Activated naive CD8-positive, alpha-beta T cell treated with anti-CD3 and anti-CD28 coated beads, Interleukin-2, amount 10 ng/mL, durations not matched to agents 7 days and 5 days (primary cell): ENCODE measurements at regions not wholly inside any gene's neighbourhood (a gene's known extent, or its start where the extent isn't known, plus 50 kb on each side); places are given as distances from the start of the nearest gene placed in this dataset.

Experiments
- ATAC-seq: fragments of 150-1000 bp; cut with Tn5 transposase; one replicate; pipeline ENCODE4 v1.10.0; 2021; ENCODE audit warnings: low read depth, moderate library complexity
- POLR2A ChIA-PET: fragments of 350-600 bp; sonication (Branson Sonifier 250); formaldehyde crosslinking; loops from one replicate; lab custom pipeline; 2021; ENCODE audit warnings: antibody characterized with exemption; lab: Charles Lee
- DNase-seq: peaks from one replicate; pipeline ENCODE4 v3.0.0; 2021
- H3K27ac Mint-ChIP-seq: one replicate; pipeline ENCODE4 v1.8.0; 2022; ENCODE audit warnings: mild to moderate bottlenecking, mixed read lengths
- H3K27me3 Mint-ChIP-seq: one replicate; pipeline ENCODE4 v1.8.0; 2022; ENCODE audit warnings: mild to moderate bottlenecking, moderate library complexity, mixed read lengths
- H3K36me3 Mint-ChIP-seq: one replicate; pipeline ENCODE4 v1.8.0; 2021; ENCODE audit warnings: mild to moderate bottlenecking, mixed read lengths
- H3K4me1 Mint-ChIP-seq: one replicate; pipeline ENCODE4 v1.8.0; 2021; ENCODE audit warnings: mixed read lengths
- H3K4me3 Mint-ChIP-seq: one replicate; pipeline ENCODE4 v1.8.0; 2022; ENCODE audit warnings: mild to moderate bottlenecking, moderate library complexity, mixed read lengths
- H3K9me3 Mint-ChIP-seq: one replicate; pipeline ENCODE4 v1.8.0; 2021; ENCODE audit warnings: mixed read lengths

GRCh38 chr1:60132108-60132507 lies 58.5 kb upstream of the C1orf87 start:
- DNase-seq (no peak), ATAC-seq (no peak)
- H3K27ac Mint-ChIP-seq, result no peak overlapping the region
- POLR2A ChIA-PET, result no interaction called here
- H3K4me3 Mint-ChIP-seq, result no peak overlapping the region
- H3K9me3 Mint-ChIP-seq, result no peaks in the 10 kb centered on the region
- H3K4me1 Mint-ChIP-seq, result peaks cover 5% of the 10 kb centered on the region
- H3K36me3 Mint-ChIP-seq, result no peaks in the 10 kb centered on the region
- H3K27me3 Mint-ChIP-seq, result peaks cover 3% of the 10 kb centered on the region

DNA sequence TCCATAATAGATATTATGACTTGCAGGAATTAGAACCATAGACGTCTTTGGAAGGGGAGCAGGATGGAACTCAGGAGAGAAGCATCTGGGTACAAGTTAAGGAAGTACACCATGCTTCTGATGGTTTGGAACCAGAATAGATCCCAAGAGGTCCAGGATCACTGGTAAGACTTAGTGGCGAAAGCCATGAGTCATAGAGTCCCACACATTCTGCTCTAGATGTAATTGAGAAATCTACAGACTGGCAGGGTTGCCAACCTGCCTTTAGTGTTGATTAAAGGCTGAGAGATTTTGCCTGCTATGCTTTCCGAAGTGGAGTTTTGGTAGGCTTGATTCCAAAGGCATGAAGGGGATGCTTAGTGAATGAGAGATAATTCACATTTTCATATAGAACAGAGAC lies 57.1 kb upstream of the C1orf87 start:
- Mint-ChIP-seq H3K4me1 (peaks cover 5% of the 10 kb centered on the region), H3K9me3 (no peaks in the 10 kb centered on the region), H3K36me3 (no peaks in the 10 kb centered on the region), H3K27me3 (peaks cover 2% of the 10 kb centered on the region), H3K4me3 (no peak overlapping the region), H3K27ac (no peak overlapping the region)
- DNase-seq, result no peak
- POLR2A ChIA-PET, result no interaction called here
- ATAC-seq, result no peak

DNA sequence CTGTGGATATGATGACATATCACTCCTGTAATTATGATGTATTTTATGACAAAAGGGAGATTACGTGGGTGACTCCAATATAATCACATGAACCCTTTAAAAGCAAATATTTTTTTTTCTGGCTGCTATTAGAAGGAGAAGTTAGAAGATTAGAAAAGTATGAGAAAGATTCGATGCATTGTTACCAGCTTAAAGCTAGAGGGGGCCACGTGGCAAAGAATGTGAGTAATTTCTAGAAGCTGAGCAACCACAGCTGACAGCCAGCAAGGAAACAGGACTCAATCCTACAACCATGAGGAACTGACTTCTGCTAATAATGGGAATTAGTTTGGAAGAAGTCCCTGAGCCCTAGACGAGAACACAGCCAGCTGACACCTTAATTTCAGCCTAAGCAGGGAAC lies 56.3 kb upstream of the C1orf87 start:
- POLR2A ChIA-PET, result no interaction called here
- ATAC-seq (no peak), DNase-seq (no peak)

DNA sequence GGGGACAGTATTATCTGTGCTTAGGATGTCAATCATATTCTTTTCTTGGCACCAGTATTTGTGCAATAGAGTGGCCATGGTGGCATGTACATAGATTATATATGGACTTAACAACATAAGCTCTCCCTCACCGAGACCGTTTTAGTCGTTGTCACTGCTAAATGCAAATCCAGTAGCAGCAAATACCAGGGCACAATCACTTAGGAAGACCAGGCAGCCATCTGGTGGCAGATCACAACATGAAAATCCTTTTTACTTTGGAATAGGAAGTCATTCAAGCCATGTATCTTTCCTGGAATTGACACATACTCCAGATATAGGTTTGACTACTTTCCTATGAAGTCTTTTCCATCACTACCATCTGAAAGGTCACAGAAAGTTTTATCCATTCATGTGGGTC lies 53.2 kb upstream of the C1orf87 start:
- no peak overlapping the region for H3K4me3 Mint-ChIP-seq
- POLR2A ChIA-PET, result no interaction called here
- no peaks in the 10 kb centered on the region for H3K36me3 Mint-ChIP-seq
- no peak overlapping the region for H3K27ac Mint-ChIP-seq
- peaks cover 2% of the 10 kb centered on the region for H3K27me3 Mint-ChIP-seq
- H3K9me3 Mint-ChIP-seq, result no peaks in the 10 kb centered on the region
- no peaks in the 10 kb centered on the region for H3K4me1 Mint-ChIP-seq
- DNase-seq (no peak), ATAC-seq (no peak)

More for the DNA sequence above, 56.3 kb upstream of the C1orf87 start:
- H3K9me3 Mint-ChIP-seq, result no peaks in the 10 kb centered on the region
- H3K27me3 Mint-ChIP-seq, result peaks cover 2% of the 10 kb centered on the region
- peaks cover 5% of the 10 kb centered on the region for H3K4me1 Mint-ChIP-seq
- H3K36me3 Mint-ChIP-seq, result no peaks in the 10 kb centered on the region
- no peak overlapping the region for H3K27ac Mint-ChIP-seq
- H3K4me3 Mint-ChIP-seq, result no peak overlapping the region
